Neuronal stem cell (in vitro differentiated cells): ENCODE measurements at regions not wholly inside any gene's neighbourhood (a gene's known extent, or its start where the extent isn't known, plus 50 kb on each side); places are given as distances from the start of the nearest gene placed in this dataset.

Source experiments
- DNase-seq: peaks from one replicate; pipeline ENCODE4 v3.0.0-alpha.2; 2013; ENCODE audit warnings: low spot score
- H2AFZ ChIP-seq: one replicate; pipeline ENCODE4 v1.6.1; 2013; ENCODE audit warnings: mild to moderate bottlenecking, low read length, inconsistent platforms
- H2AK5ac ChIP-seq: 2 replicates; pipeline ENCODE4 v1.6.1; 2013; ENCODE audit warnings: low read depth, mild to moderate bottlenecking, inconsistent platforms, low read length, moderate library complexity, mixed read lengths
- H2BK120ac ChIP-seq: 2 replicates; pipeline ENCODE4 v1.6.1; 2013; ENCODE audit warnings: low read depth, mild to moderate bottlenecking, inconsistent platforms, low read length, moderate library complexity, mixed read lengths
- H2BK12ac ChIP-seq: one replicate; pipeline ENCODE4 v1.6.1; 2013; ENCODE audit warnings: low read length, inconsistent platforms
- H2BK15ac ChIP-seq: 2 replicates; pipeline ENCODE4 v1.6.1; 2013; ENCODE audit warnings: mild to moderate bottlenecking, low read length, inconsistent platforms, mixed read lengths
- H2BK5ac ChIP-seq: one replicate; pipeline ENCODE4 v1.6.1; 2013; ENCODE audit warnings: inconsistent platforms, mild to moderate bottlenecking, low read length, moderate library complexity
- H3K14ac ChIP-seq: one replicate; pipeline ENCODE4 v1.6.1; 2013; ENCODE audit warnings: low read length, inconsistent platforms
- H3K18ac ChIP-seq: 2 replicates; pipeline ENCODE4 v1.6.1; 2013; ENCODE audit warnings: low read length, inconsistent platforms
- H3K23ac ChIP-seq: 2 replicates; pipeline ENCODE4 v1.6.1; 2013; ENCODE audit warnings: low read depth, mild to moderate bottlenecking, mixed read lengths, low read length, inconsistent platforms; ENCODE audit not compliant: poor library complexity
- H3K27ac ChIP-seq: replicated peaks from 3 replicates; pipeline ENCODE4 v1.5.1; 2013; ENCODE audit warnings: low read length, inconsistent platforms
- H3K27me3 ChIP-seq, 3 experiments: 2 replicates each; pipeline ENCODE4 v1.6.1; 2013; ENCODE audit warnings: low read length in 3 of 3, mild to moderate bottlenecking in 2 of 3, inconsistent platforms in 1 of 3, low read depth in 1 of 3, mixed read lengths in 1 of 3, moderate library complexity in 1 of 3; ENCODE audit not compliant: control insufficient read depth in 3 of 3, insufficient read depth in 3 of 3
- H3K36me3 ChIP-seq, 2 donors: replicated peaks in 1 of 2; 2 replicates each; pipeline ENCODE4 v1.6.1; 2013; ENCODE audit warnings: low read length in 2 of 2; ENCODE audit not compliant: control insufficient read depth in 2 of 2, insufficient read depth in 2 of 2
- H3K4ac ChIP-seq: 2 replicates; pipeline ENCODE4 v1.6.1; 2013; ENCODE audit warnings: inconsistent platforms, mild to moderate bottlenecking, low read length, moderate library complexity
- H3K4me1 ChIP-seq, 2 donors: 1 replicate in 1 of 2; 2 replicates in 1 of 2; pipeline ENCODE4 v1.6.1; 2013; ENCODE audit warnings: low read length in 2 of 2, low read depth in 1 of 2; ENCODE audit not compliant: control insufficient read depth in 2 of 2, insufficient read depth in 1 of 2
- H3K4me2 ChIP-seq: one replicate; pipeline ENCODE4 v1.6.1; 2013; ENCODE audit warnings: mild to moderate bottlenecking, low read length, inconsistent platforms; ENCODE audit not compliant: insufficient read depth, poor library complexity, severe bottlenecking
- H3K4me3 ChIP-seq, 2 donors: 2 replicates each; pipeline ENCODE4 v1.5.1; 2013; ENCODE audit warnings: low read length in 2 of 2, mild to moderate bottlenecking in 2 of 2, inconsistent platforms in 1 of 2, moderate library complexity in 1 of 2
- H3K79me1 ChIP-seq: one replicate; pipeline ENCODE4 v1.6.1; 2013; ENCODE audit warnings: low read depth, mild to moderate bottlenecking, inconsistent platforms, low read length, moderate library complexity
- H3K9ac ChIP-seq: one replicate; pipeline ENCODE4 v1.6.1; 2013; ENCODE audit warnings: mild to moderate bottlenecking, low read depth, low read length, inconsistent platforms; ENCODE audit not compliant: poor library complexity
- H3K9me3 ChIP-seq, 2 donors: replicated peaks in 1 of 2; 2 replicates each; pipeline versions ENCODE3 to v1.6.1; 2013; ENCODE audit warnings: low read length in 2 of 2, mild to moderate bottlenecking in 2 of 2, inconsistent platforms in 1 of 2, low read depth in 1 of 2, mixed read lengths in 1 of 2, moderate library complexity in 1 of 2; ENCODE audit not compliant: control insufficient read depth in 2 of 2, insufficient read depth in 1 of 2
- H4K8ac ChIP-seq: one replicate; pipeline ENCODE4 v1.6.1; 2013; ENCODE audit warnings: low read depth, mild to moderate bottlenecking, inconsistent platforms, low read length, moderate library complexity
- H4K91ac ChIP-seq: one replicate; pipeline ENCODE4 v1.6.1; 2013; ENCODE audit warnings: low read length, low read depth, mild to moderate bottlenecking, inconsistent platforms; ENCODE audit not compliant: poor library complexity
- WGBS, 2 donors: extraction: QIAGEN DNeasy Blood & Tissue Kit; methylation state at CpG; one replicate each; pipeline ENCODE4 v1.1.7; 2013; ENCODE audit warnings: missing lambda C conversion rate in 2 of 2, mixed read lengths in 1 of 2; ENCODE audit not compliant: insufficient read length in 2 of 2, insufficient replicate concordance in 1 of 2; ENCODE audit errors: extremely low coverage in 2 of 2; 5-methylcytosine and 5-hydroxymethylcytosine counted together

DNA sequence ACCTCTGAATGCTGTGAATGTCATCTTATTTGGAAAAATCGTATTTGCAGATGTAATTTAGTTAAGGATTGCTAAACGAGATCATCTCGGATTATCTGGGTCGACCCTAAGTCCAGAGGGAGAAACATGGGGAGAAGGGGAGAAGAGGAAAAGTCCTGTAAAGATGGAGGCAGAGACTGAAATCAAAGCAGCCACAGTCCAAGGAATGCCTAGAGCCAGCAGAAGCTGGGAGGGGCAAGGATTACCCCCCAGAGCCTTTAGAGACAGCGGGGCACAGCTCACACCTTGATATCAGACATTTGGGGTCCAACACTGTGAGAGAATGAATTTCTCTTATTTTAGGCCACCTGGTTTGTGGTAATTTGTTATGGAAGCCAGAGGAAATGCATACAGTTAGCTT, 104.9 kb upstream of the YPEL5 start:
- Histone ChIP-seq H2AFZ (no peak overlapping the region), H3K18ac (no peak overlapping the region), H2BK5ac (no peak overlapping the region), H3K4me2 (no peak overlapping the region), H3K27me3 (peaks cover 0 to 10% (median 0%) of the 10 kb centered on the region in 3 experiments), H3K23ac (no peak overlapping the region), H4K91ac (no peak overlapping the region), H2BK12ac (no peak overlapping the region), H3K36me3 (no peaks in the 10 kb centered on the region), H3K4me1 (no peaks in the 10 kb centered on the region), H3K79me1 (no peaks in the 10 kb centered on the region), H3K9ac (no peak overlapping the region), H2BK15ac (no peak overlapping the region), H2BK120ac (no peak overlapping the region), H4K8ac (no peak overlapping the region), H3K14ac (no peak overlapping the region), H2AK5ac (no peak overlapping the region), H3K4ac (no peak overlapping the region), H3K4me3 (no peak overlapping the region), H3K9me3 (no peaks in the 10 kb centered on the region), H3K27ac (no peak overlapping the region)
- WGBS, 2 donors = no CpG with 5 or more reads among the region's 5 CpGs
- no peak for DNase-seq

DNA sequence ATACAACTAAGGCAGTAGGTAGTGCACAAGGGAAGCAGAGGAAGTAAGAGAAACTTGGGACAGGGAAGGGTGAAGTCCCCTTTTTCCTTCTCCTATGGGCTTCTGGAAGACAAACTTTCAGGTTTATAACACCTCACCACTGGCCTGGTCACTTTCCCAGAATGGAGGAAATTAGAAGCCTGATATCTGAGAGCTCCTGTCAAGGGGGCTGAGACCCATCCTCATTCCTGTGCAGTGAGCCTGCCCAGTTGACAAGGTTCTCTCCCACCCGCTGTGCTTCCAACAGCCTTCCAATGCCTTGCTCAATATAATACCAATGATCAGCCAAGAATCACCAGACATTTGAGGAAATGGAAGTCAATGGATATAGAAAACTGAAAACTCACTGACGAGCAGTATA, 100.4 kb upstream of the YPEL5 start:
- Histone ChIP-seq H3K27me3 (peaks cover 0 to 17% (median 0%) of the 10 kb centered on the region in 3 experiments), H3K27ac (no peak overlapping the region), H3K4me1 (peaks cover 0 to 2% of the 10 kb centered on the region in 2 donors), H4K91ac (no peak overlapping the region), H3K23ac (no peak overlapping the region), H2AK5ac (no peak overlapping the region), H3K18ac (no peak overlapping the region), H3K4ac (no peak overlapping the region), H3K4me2 (no peak overlapping the region), H3K14ac (no peak overlapping the region), H2AFZ (no peak overlapping the region), H4K8ac (no peak overlapping the region), H3K9me3 (peaks cover 0 to 2% of the 10 kb centered on the region in 2 donors), H2BK120ac (no peak overlapping the region), H3K4me3 (no peak overlapping the region), H2BK12ac (no peak overlapping the region), H3K36me3 (no peaks in the 10 kb centered on the region), H3K79me1 (no peaks in the 10 kb centered on the region), H3K9ac (no peak overlapping the region), H2BK5ac (no peak overlapping the region), H2BK15ac (no peak overlapping the region)
- DNase-seq = no peak
- WGBS, 2 donors = no CpG with 5 or more reads among the region's 2 CpGs

DNA sequence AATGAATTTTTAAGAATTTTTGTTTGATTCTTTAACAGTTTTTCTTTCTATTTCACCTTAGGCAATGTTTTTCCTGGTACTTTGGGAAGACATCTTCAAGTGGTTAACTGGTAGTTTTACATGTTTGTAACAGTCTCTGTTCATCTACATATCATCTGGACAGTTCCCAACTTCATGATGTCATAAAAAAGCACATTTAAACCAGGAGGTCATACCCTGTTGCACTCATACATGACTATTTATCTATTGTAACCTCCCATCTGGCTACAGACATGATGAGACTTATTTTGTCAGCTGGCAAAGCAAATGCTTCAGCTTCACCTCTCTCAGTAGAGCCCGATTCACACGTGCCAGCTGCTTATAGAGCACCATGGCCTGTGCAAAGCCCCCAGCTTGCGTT, 99.8 kb upstream of the YPEL5 start:
- DNase-seq = no peak
- Histone ChIP-seq H3K36me3 (no peaks in the 10 kb centered on the region), H3K9me3 (peaks cover 0 to 2% of the 10 kb centered on the region in 2 donors), H3K18ac (no peak overlapping the region), H2AK5ac (no peak overlapping the region), H2BK12ac (no peak overlapping the region), H3K4me1 (peaks cover 0 to 2% of the 10 kb centered on the region in 2 donors), H3K23ac (no peak overlapping the region), H3K9ac (no peak overlapping the region), H3K4ac (no peak overlapping the region), H2BK120ac (no peak overlapping the region), H2AFZ (no peak overlapping the region), H3K4me2 (no peak overlapping the region), H3K27ac (no peak overlapping the region), H4K91ac (no peak overlapping the region), H2BK15ac (no peak overlapping the region), H3K27me3 (peaks cover 0 to 17% (median 0%) of the 10 kb centered on the region in 3 experiments), H4K8ac (no peak overlapping the region), H2BK5ac (no peak overlapping the region), H3K79me1 (no peaks in the 10 kb centered on the region), H3K14ac (no peak overlapping the region), H3K4me3 (no peak overlapping the region)
- WGBS, 2 donors = no CpG with 5 or more reads among the region's 3 CpGs

DNA sequence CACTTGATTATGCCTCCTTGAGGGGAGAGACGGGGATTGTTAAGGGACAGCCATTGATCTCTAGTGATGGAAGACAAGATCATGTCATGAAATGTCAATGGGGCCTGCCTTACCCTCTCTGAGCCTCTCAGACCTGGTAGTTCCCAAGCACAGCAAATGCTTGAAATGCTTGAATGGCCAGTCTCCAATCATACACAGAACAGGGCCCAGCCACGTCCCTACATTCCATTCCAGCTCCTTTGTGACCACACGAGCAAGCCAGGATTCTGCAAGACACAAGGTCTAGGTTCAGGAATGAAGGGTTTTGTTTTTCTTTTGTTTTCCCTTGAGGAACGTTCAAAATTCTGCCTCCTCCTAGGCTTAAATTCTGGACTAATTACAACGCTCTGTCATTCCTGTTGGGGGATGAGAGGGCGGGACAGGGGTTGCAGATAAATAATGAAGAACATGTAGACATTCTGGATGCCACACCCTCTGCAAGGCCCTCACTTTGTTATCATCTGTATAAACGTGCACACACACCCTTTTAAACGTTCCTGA, 98.1 kb upstream of the YPEL5 start:
- Histone ChIP-seq H3K14ac (no peak overlapping the region), H2AFZ (no peak overlapping the region), H4K8ac (no peak overlapping the region), H3K4me1 (peaks cover 0 to 2% of the 10 kb centered on the region in 2 donors), H3K9me3 (peaks cover 0 to 2% of the 10 kb centered on the region in 2 donors), H2BK120ac (no peak overlapping the region), H3K4me3 (no peak overlapping the region), H2BK15ac (no peak overlapping the region), H3K9ac (no peak overlapping the region), H3K4ac (no peak overlapping the region), H3K36me3 (no peaks in the 10 kb centered on the region), H3K23ac (no peak overlapping the region), H4K91ac (no peak overlapping the region), H3K4me2 (no peak overlapping the region), H3K27me3 (peaks cover 0 to 17% (median 0%) of the 10 kb centered on the region in 3 experiments), H2BK12ac (no peak overlapping the region), H3K18ac (no peak overlapping the region), H2BK5ac (no peak overlapping the region), H2AK5ac (no peak overlapping the region), H3K27ac (no peak overlapping the region), H3K79me1 (no peaks in the 10 kb centered on the region)
- DNase-seq = no peak
- no CpG with 5 or more reads among the region's 8 CpGs for WGBS, 2 donors
